ENCODE measurements at regions not wholly inside any gene's neighbourhood (a gene's known extent, or its start where the extent isn't known, plus 50 kb on each side); places are given as distances from the start of the nearest gene placed in this dataset.

GRCh38 chr2:185463481-185463880 lies 275.1 kb upstream of the FSIP2 start:
- TF ChIP-seq CTCF (IDR thresholded peaks at IDR 0.05) (no peak), ZFX (IDR thresholded peaks at IDR 0.05; ENCODE audit: borderline replicate concordance) (no peak)

Data from 22Rv1 (cell line).